Left lobe of liver (tissue), 2 donors: ENCODE measurements at regions not wholly inside any gene's neighbourhood (a gene's known extent, or its start where the extent isn't known, plus 50 kb on each side); places are given as distances from the start of the nearest gene placed in this dataset.
"Not testable (repeated sequence)": the region's sequence is repeated elsewhere in the genome, so short reads cannot be mapped to it uniquely, and the experiment has no call there.

Experiments used
- ATAC-seq: fragments of 200-7000 bp; cut with Tn5 transposase; one replicate; pipeline ENCODE4 v1.9.1; 2020; ENCODE audit warnings: mild to moderate bottlenecking, moderate library complexity
- DNase-seq: peaks from one replicate; pipeline ENCODE4 v3.0.0-alpha.2; 2020; ENCODE audit warnings: low spot score
- donor health status: DM: no; HTN: no; CAD: no; lungs with moderate emphysema.
- donor health status: DM: no; HTN: yes; CAD: no.

DNA sequence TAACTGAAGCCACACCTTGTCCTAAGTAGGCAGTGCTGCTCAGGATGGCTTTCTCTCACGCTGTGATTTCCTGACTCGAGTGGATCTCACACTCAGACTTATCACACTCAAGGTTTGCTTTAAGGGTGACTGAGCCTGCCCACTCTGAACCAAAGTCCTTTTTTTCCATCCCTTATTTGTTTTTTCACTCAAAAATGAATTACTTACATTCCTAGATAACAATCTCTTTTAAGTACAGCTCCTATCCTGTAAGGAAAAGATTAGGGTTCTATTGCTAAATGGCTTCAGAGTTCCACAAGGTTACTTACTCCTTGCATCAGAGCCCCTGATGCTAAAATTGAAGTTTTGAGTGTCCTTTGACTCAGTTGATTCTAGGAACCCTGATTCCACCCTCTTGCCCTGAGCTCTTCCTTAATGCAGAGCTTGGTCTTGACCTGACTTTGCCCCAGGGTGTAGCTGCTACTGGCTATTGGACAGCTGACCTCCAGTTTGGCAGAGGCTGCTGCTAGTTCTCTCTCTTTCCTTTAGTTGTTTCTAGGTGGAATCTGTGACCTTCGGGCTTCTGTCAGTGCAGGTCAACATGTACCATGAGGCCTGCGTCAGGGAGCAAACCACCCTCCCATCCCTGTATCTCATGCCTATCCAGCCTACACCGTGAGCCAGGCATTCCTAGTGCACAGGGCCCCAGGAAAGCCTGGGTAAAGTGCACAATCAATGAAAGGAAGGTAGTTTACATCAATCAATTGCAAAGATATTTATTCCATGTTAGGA lies 80.1 kb upstream of the CD55 start:
- peak; percentile 92 for DNase-seq
- peak; percentile 92 for ATAC-seq

DNA sequence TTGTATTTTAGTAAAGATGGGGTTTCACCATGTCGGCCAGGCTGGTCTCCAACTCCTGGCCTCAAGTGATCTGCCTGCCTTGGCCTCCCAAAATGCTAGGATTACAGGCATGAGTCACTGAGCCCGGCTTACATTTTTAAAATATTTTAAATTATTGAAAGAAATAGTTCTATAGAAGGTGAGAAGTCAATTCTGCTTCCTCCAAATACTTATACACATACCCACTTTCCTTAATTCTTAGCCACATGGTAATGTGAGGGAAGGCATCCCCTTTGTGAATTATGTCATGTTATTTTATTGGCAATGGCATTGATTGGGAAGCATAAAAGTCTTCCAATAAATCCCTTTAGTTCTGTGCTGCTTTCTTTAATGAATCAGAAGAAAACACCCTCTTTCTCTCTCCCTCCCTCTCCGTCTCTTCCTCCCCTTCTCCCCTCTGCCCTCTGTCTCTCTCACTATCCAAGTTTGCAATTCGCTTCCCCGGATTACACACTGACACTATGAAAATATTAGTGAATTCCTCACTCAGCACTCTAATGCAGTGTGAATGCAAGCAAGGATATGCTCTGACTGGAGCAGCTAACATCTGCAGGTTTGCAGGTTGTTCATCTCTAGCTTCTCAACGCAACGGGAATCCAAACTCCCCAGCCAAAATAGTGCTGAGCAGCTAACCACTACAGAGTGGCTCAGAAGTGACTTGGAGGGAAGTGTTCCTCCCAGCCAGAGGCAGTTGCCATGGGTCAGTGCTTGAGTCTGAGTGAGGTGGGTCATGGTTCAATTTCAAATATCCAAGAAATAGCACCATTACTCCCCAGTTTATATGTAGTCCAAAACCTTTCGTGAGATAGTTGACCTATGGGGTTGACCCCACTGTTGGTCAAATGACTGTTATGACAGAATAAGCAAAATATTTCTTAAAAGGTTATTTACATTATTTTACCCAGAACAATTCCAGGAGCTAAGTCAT lies 77.8 kb upstream of the CD55 start:
- no peak for DNase-seq
- no peak for ATAC-seq

DNA sequence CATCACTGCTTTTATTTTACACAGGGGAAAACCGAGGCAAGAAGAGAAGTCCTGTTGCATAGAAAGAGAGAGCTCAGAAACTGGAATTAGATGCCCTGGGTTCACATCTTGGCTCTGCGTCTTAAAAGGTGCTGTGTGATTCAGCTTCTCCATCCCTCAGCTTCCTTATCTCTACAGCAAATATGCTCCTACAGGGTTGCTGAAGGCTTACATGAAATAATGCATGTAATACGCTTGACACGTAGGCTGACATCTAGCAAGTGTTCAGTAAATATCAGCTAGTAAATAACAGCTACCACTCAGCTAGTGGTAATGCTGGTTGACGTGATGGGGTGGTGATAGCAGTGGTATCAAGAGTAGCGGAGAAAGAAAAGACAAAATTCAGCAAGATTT lies 77.1 kb upstream of the CD55 start:
- DNase-seq (no peak), ATAC-seq (no peak)

DNA sequence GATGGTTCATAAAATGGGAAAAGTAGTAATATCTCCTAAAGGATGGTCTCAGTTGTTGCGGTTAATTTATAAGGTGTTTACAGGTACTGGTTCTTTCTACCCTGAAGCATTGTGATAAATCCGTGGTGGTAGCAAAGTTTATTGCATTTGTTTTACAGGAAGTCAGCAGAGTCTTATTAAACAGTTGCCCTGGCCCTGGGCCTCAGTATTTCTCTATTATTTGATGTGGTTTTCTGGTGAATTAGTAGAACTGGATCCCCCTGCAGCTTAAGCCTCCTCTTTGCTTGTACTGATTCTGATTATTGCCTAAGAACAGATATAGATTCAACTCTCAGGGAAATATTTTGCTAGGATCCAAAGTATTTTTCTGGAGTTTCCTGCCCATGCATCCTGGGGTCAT lies 76.4 kb upstream of the CD55 start:
- DNase-seq (no peak), ATAC-seq (no peak)

DNA sequence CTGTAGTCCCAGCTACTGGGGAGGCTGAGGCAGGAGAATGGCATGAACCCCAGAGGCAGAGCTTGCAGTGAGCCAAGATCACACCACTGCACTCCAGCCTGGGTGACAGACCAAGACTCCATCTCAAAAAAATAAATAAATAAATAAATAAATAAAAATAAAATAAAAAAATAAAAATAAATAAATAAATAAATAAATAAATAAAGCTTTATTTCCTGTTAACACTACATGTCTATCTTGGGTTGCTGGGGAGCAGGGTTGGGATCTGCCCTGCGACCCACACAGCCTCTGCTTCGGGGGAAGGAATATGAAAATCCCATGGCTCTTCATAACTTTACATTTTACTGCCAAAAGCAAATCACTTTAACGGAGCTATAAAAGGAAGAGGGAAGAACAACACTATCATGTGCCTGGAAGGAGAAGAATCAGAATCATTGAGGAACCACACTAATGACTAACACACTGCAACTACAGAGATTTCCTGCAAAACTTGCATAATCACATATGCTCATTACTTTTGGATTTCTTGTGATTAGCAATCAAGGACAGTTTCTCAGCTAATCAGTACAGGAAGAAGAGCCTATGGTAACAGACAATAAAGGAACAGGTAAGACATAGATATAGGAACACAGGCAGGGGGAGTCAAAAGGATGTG lies 72.8 kb upstream of the CD55 start:
- ATAC-seq, result no peak
- DNase-seq, result no peak

DNA sequence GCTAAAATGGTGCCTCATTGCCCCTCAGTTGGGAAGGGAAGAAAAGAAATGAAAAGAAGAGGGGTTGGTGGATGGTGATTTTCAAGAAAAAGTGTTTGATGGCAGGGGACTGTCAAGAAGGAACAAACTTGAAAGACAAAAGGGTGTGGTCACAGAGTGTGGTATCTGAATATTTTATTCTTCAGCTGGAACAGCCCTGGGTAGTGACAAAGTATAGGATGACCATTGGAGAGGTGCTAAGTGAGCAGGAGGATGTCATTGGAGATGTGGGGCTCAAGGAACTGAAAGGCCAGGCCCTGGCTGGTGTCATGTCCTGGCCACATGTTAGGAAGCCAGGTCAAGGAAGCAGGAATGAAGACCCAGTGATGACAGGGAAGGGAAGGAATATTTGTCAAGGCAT lies 71.0 kb upstream of the CD55 start:
- DNase-seq, result no peak
- no peak for ATAC-seq

DNA sequence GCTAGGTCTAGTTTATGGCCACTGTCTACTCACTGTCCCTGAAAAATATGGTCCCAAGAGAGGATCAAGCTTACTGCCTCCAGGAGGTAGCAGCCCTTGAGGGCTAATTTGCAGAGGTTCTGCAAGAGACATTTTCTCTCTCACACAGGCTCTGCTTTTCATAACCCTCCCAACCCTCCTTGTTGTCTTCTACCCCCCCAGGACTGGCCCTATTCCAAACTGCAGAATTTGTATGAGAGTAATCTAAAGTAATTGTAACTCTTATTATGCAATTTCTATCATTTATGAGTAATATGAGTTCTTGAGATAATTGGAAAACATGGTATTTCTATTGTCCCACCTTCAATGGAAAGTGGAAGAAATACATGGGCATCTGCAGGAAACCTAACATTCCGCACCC lies 70.4 kb upstream of the CD55 start:
- DNase-seq (no peak), ATAC-seq (no peak)

DNA sequence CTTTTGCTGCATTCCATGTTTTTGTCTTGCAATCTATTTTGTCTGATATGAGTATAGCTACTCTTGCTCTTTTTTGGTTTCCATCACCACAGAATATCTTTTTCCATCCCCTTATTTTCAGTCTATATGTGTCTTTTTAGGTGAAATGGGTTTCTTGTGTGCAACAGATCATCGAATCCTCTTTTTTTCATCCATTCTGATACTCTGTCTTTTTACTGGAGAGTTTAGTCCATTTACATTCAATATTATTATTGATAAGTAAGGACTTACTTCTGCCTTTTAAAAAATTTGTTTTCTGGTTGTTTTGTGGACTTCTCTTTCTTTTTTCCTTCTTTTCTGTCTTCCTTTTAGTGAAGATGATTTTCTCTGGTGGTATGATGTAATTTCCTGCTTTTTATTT lies 64.6 kb upstream of the CD55 start:
- ATAC-seq (no peak), DNase-seq (no peak)

DNA sequence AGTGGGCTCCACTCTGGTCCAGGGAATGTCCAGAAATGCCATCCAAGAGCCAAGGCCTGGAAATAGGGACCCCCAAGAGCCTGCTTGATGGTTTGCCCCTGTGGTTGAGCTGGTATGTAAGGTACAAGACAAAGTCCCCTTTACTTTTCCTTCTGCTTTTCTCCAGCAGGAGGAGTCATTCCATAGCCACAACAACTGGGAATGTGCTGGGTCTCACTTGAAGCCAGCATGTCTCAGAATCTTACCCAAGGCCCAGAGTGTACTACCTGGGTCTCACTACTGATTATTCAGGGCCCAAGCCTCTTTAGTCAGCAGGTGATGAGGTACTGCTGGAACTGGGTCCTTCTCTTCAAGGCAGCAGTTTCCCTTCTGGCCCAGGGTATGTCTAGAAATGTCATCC lies 62.1 kb upstream of the CD55 start:
- ATAC-seq (peak; percentile 53), DNase-seq (no peak)

DNA sequence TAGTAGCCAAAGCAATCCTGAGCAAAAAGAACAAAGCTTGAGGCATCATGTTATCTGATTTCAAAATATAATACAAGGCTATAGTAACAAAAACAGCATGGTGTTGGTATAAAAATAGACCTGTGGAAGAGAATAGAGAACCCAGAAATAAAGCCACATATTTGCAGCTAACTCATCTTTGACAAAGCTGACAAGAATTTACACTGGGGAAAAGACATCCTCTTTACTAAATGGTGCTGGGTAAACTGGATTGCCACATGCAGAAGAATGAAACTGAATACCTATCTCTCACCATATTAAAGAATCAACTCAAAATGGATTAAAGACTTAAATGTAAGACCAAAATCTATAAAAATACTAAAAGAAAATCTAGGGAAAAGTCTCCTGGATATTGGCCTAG lies 59.5 kb upstream of the CD55 start:
- ATAC-seq (no peak), DNase-seq (no peak)

DNA sequence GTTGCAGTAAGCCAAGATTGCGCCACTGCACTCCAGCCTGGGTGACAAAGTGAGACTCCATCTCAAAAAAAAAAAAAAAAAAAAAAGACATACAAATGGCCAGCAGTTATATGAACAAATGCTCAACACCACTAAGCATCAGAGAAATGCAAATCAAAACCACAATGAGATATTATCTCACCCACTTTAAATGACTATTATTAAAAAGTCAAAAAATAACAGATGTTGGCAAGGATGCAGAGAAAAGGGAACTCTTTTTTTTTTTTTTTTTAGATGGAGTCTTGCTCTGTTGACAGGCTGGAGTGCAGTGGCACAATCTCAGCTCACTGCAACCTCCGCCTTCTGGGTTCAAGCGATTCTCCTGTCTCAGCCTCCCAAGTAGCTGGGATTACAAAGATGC lies 58.6 kb upstream of the CD55 start:
- not testable (repeated sequence) for DNase-seq, ATAC-seq

DNA sequence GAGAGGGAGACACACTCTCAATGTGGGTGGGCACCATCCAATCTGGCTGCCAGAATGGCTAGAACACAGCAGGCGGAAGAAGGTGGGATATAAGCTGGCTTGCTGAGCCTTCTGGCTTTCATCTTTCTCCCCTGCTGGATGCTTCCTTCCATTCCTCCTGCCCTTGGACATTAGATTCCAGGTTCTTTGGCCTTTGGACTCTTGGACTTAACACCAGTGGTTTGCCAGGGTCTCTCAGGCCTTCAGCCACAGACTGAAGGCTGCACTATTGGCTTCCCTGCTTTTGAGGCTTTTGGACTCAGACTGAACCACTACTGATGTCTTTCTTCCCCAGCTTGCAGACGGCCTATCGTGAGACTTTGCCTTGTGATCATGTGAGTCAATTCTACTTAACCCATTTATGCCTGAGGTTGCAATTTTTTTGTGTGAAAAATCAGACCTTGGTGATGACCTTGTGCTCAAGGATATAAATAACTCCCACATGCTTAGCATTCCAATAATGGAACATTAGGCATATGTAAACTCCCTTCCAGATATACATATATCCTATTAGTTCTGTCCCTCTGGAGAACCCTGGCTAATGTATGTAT lies 56.7 kb upstream of the CD55 start:
- ATAC-seq, result no peak
- DNase-seq, result no peak

DNA sequence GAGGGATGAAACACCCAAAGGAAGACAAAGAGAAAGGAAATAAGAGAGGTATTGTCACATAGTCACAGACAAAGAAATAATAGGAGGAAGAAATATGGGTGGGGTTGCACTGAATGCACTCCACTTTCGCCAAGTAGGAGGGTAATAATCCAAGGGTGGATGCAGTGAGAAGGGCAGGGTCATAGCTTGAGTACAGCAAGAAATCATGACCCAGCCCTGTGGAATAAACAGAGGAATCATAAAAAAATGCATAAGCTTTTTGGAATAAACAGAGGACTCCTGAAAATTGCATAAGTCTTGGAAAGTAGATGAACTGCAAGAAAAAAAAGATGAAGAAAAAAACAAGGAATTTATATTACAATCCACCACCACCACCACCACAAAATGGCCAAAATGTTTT lies 53.1 kb upstream of the CD55 start:
- DNase-seq, result no peak
- no peak for ATAC-seq

DNA sequence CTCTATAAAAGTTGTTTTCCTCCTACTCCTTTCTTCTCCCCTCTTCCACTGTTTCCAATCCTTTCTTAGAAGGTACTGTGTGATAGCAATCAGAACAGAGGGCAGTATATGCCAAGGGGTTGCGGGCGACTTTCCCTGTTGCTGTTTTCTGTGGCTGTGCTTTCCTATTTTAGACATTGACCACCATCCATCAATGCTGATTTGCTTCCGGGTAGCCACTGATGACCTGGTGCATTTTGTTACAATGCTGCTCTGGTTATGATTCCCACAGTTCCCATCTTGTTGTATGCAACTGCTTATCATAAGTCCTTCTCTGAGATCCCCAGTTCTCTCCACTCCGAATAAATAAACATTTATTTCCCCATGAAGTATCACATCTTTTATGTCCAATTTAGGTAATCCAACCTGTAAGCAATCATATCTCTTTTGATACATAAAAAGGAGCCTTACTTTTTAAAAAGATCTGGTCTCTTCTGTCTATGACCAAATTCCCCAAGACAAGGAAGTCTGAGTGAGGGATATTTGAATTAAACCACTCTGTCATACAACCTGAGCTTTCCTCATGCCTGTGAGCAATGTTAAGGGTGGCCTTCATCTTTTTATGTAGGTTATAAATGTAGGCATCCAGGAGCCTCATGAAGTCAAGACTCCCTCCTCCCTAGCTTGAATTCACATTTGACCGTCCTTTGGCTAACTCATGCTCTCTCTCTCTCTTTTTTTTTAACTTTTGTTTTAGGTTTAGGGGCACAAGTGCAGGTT lies 52.5 kb upstream of the CD55 start:
- DNase-seq, result no peak
- ATAC-seq, result no peak
